Activated naive CD4-positive, alpha-beta T cell treated with anti-CD3 and anti-CD28 coated beads, Interleukin-2, amount 10 ng/mL, durations not matched to agents 7 days and 5 days (primary cell): ENCODE measurements at regions not wholly inside any gene's neighbourhood (a gene's known extent, or its start where the extent isn't known, plus 50 kb on each side); places are given as distances from the start of the nearest gene placed in this dataset.
"Not testable (repeated sequence)": the region's sequence is repeated elsewhere in the genome, so short reads cannot be mapped to it uniquely, and the experiment has no call there.

Experiments used
- CTCF ChIA-PET: fragments of 350-600 bp; sonication (Branson Sonifier 250); formaldehyde crosslinking; loops from one replicate; lab custom pipeline; 2021; ENCODE audit warnings: antibody characterized with exemption; lab: Charles Lee
- DNase-seq: peaks from one replicate; pipeline ENCODE4 v3.0.0-alpha.2; 2020
- H3K27ac Mint-ChIP-seq: one replicate; pipeline ENCODE4 v1.8.0; 2021; ENCODE audit warnings: mild to moderate bottlenecking, moderate library complexity, mixed read lengths
- H3K27me3 Mint-ChIP-seq: one replicate; pipeline ENCODE4 v1.8.0; 2021; ENCODE audit warnings: mild to moderate bottlenecking, mixed read lengths
- H3K36me3 Mint-ChIP-seq: one replicate; pipeline ENCODE4 v1.8.0; 2021; ENCODE audit warnings: mixed read lengths
- H3K4me1 Mint-ChIP-seq: one replicate; pipeline ENCODE4 v1.8.0; 2021; ENCODE audit warnings: mixed read lengths
- H3K4me3 Mint-ChIP-seq: one replicate; pipeline ENCODE4 v1.8.0; 2021; ENCODE audit warnings: mild to moderate bottlenecking, moderate library complexity, mixed read lengths
- H3K9me3 Mint-ChIP-seq: one replicate; pipeline ENCODE4 v1.8.0; 2021; ENCODE audit warnings: mixed read lengths

DNA sequence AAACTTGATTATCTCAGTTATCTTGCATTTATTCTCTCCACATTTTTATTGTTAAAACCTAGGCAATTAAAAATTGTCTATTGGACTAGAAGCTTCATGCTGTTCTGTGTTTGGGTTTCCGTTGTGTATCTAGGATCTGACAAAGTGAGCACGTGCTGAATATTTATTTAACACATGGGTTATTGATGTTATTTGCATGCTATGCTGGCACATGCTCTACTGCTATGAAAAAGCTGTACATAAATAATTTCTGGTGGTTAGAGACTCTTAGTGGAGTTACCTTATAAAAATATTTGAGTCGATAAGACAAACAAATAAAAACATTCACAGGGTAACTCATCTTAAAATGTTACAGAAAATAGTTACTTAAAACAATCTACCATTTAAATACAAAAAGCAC, 1769.7 kb downstream of the MRPL39 start:
- Mint-ChIP-seq H3K4me3 (no peak overlapping the region), H3K27ac (no peak overlapping the region), H3K36me3 (no peaks in the 10 kb centered on the region), H3K27me3 (no peaks in the 10 kb centered on the region), H3K9me3 (peaks cover 13% of the 10 kb centered on the region), H3K4me1 (no peaks in the 10 kb centered on the region)
- CTCF ChIA-PET, result no interaction called here
- no peak for DNase-seq

GRCh38 chr21:23822760-23823159, 1784.5 kb downstream of the MRPL39 start:
- Mint-ChIP-seq H3K27ac (no peak overlapping the region), H3K9me3 (no peaks in the 10 kb centered on the region), H3K36me3 (no peaks in the 10 kb centered on the region), H3K4me3 (no peak overlapping the region), H3K4me1 (no peaks in the 10 kb centered on the region), H3K27me3 (no peaks in the 10 kb centered on the region)
- CTCF ChIA-PET, result no interaction called here
- no peak for DNase-seq

DNA sequence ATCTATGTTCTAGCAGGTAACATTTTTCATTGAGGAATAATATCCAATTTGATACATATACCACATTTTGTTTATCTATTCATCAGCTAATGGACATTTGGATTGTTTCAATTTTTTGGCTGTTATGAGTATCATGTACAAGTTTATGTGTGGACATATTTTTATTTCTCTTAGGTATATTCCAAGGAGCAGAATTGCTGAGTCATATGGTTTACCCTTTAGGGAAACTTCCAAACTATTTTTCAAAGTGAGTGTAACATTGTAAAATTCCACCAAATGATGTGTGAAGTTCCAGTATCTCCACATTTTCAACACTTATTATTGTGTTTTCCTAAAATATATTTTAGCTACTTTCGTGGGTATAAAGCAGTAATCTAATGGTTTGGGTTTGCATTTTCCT, 1789.9 kb downstream of the MRPL39 start:
- no peak for DNase-seq
- CTCF ChIA-PET, result no interaction called here
- no peak overlapping the region for H3K27ac Mint-ChIP-seq
- H3K36me3 Mint-ChIP-seq, result no peaks in the 10 kb centered on the region
- H3K4me1 Mint-ChIP-seq, result no peaks in the 10 kb centered on the region
- H3K27me3 Mint-ChIP-seq, result no peaks in the 10 kb centered on the region
- no peak overlapping the region for H3K4me3 Mint-ChIP-seq
- H3K9me3 Mint-ChIP-seq, result no peaks in the 10 kb centered on the region

GRCh38 chr21:23812485-23812884, 1794.8 kb downstream of the MRPL39 start:
- DNase-seq, result no peak
- H3K36me3 Mint-ChIP-seq, result no peaks in the 10 kb centered on the region
- no peaks in the 10 kb centered on the region for H3K27me3 Mint-ChIP-seq
- no peak overlapping the region for H3K27ac Mint-ChIP-seq
- H3K4me3 Mint-ChIP-seq, result no peak overlapping the region
- H3K4me1 Mint-ChIP-seq, result no peaks in the 10 kb centered on the region
- CTCF ChIA-PET, result no interaction called here
- H3K9me3 Mint-ChIP-seq, result no peaks in the 10 kb centered on the region

- no peak for DNase-seq
- H3K27me3 Mint-ChIP-seq, result no peaks in the 10 kb centered on the region
- no peak overlapping the region for H3K27ac Mint-ChIP-seq
- no peaks in the 10 kb centered on the region for H3K36me3 Mint-ChIP-seq
- no peaks in the 10 kb centered on the region for H3K9me3 Mint-ChIP-seq
- H3K4me1 Mint-ChIP-seq, result no peaks in the 10 kb centered on the region
- H3K4me3 Mint-ChIP-seq, result no peak overlapping the region
- CTCF ChIA-PET, result no interaction called here
Observed at GRCh38 chr21:23811805-23812204, 1795.5 kb downstream of the MRPL39 start.

DNA sequence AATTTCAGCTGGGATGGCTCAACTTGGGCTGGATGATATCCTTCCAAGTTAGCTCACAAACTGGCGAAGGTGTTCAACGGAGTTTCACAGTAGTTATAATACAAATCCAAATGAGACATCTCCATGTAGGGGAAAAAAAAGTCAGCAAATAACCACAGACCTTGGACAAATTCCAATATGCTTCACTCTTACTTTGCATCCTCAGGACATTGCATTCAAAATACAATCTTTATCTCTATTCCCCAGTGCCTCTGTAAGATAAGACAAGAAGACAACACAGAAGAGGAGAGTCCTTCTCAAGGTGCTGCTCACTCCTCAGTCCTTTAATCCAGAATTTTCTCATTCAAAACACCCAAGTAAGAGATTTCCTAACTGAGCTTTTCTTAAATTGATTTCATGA, 1797.7 kb downstream of the MRPL39 start:
- H3K4me1 Mint-ChIP-seq, result no peaks in the 10 kb centered on the region
- H3K4me3 Mint-ChIP-seq, result no peak overlapping the region
- no peak overlapping the region for H3K27ac Mint-ChIP-seq
- no peaks in the 10 kb centered on the region for H3K36me3 Mint-ChIP-seq
- H3K27me3 Mint-ChIP-seq, result no peaks in the 10 kb centered on the region
- no peaks in the 10 kb centered on the region for H3K9me3 Mint-ChIP-seq
- no peak for DNase-seq
- CTCF ChIA-PET, result no interaction called here

GRCh38 chr21:23806966-23807548, 1800.2 kb downstream of the MRPL39 start:
- CTCF ChIA-PET, DNase-seq, H3K4me3 Mint-ChIP-seq, H3K27ac Mint-ChIP-seq, H3K27me3 Mint-ChIP-seq, H3K4me1 Mint-ChIP-seq, H3K36me3 Mint-ChIP-seq, H3K9me3 Mint-ChIP-seq: not testable (repeated sequence)

DNA sequence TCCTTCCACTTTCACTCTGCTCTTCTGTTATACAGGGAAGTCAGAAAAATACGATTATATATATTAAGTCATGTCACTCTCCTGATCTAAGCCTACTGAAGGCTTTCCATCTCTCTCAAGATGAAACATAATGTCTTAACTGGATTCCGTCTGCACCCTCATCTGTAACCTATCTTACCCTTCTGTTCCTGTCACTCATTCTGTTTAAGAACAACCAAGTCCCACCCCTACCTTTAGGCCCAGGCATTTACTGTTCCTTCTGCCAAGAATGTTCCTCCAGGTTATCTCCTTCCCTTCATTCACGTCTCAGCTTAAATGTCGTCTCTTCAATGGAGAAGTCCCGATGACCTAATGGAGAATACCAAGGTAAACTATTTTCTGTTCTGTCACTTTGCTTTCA, 1802.4 kb downstream of the MRPL39 start:
- no peak for DNase-seq
- Mint-ChIP-seq H3K36me3 (no peaks in the 10 kb centered on the region), H3K4me3 (no peak overlapping the region)

GRCh38 chr21:23801292-23801691, 1806.0 kb downstream of the MRPL39 start:
- Mint-ChIP-seq H3K4me3 (no peak overlapping the region), H3K9me3 (no peaks in the 10 kb centered on the region), H3K27me3 (no peaks in the 10 kb centered on the region), H3K4me1 (no peaks in the 10 kb centered on the region), H3K36me3 (no peaks in the 10 kb centered on the region), H3K27ac (no peak overlapping the region)
- CTCF ChIA-PET, result no interaction called here
- DNase-seq, result no peak

More for the DNA sequence above, 1802.4 kb downstream of the MRPL39 start:
- Mint-ChIP-seq H3K27ac (no peak overlapping the region), H3K27me3 (no peaks in the 10 kb centered on the region), H3K9me3 (no peaks in the 10 kb centered on the region), H3K4me1 (no peaks in the 10 kb centered on the region)
- CTCF ChIA-PET, result no interaction called here

- Mint-ChIP-seq H3K4me3 (no peak overlapping the region), H3K27ac (no peak overlapping the region), H3K27me3 (no peaks in the 10 kb centered on the region), H3K4me1 (no peaks in the 10 kb centered on the region), H3K36me3 (no peaks in the 10 kb centered on the region), H3K9me3 (no peaks in the 10 kb centered on the region)
- CTCF ChIA-PET, result interaction anchor here (0.6 kb wide), 1 partner anchor 219 kb away, joined by 3 read pairs; no protein-coding TSS in a partner anchor
- no peak for DNase-seq
Observed at GRCh38 chr21:23799376-23799775, 1807.9 kb downstream of the MRPL39 start.

DNA sequence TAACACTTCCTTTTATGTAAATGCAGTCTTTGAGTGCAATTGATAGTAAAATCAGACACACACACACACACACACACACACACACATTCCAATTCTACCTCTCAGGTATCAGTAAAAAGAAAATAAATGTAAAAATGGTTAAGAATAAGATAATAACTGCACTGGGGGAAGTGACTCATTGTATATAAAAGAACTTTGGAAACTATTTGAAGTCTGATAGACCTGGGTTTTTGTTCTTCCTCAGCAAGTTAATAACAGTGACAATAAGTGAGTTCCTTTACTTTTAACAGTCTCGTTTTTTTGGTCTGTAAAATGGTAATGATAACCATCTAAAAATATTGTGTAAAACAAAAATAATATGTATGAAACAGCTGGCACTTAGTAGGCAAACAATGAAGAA, 1815.0 kb downstream of the MRPL39 start:
- no peaks in the 10 kb centered on the region for H3K4me1 Mint-ChIP-seq
- no peak overlapping the region for H3K4me3 Mint-ChIP-seq
- CTCF ChIA-PET, result interaction anchor here (0.7 kb wide), 1 partner anchor 177 kb away, joined by 3 read pairs; no protein-coding TSS in a partner anchor
- no peaks in the 10 kb centered on the region for H3K36me3 Mint-ChIP-seq
- no peak for DNase-seq
- no peaks in the 10 kb centered on the region for H3K27me3 Mint-ChIP-seq
- no peaks in the 10 kb centered on the region for H3K9me3 Mint-ChIP-seq
- H3K27ac Mint-ChIP-seq, result no peak overlapping the region

DNA sequence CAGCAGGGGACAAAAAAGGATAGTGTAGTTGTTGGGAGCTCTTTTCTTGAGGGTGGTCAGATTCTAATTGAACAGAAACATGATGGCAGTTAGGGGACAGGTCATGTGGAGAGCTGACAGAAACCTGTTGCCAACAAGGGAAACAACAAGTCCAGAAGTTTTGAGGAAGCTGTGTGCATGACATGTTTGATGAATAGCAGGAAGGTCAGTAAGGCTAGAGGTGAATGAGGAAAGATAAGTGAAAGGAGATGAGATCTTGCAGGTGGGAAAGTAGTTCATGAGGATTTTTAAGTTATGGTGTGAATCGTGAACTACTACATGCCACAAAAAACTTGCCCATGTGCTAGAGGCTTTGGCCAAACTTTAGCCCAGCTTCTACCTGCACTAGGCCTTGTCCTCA, 1817.4 kb downstream of the MRPL39 start:
- Mint-ChIP-seq H3K27ac (no peak overlapping the region), H3K9me3 (no peaks in the 10 kb centered on the region), H3K27me3 (no peaks in the 10 kb centered on the region), H3K36me3 (no peaks in the 10 kb centered on the region), H3K4me3 (no peak overlapping the region), H3K4me1 (no peaks in the 10 kb centered on the region)
- CTCF ChIA-PET, result no interaction called here
- DNase-seq, result no peak

GRCh38 chr21:23780326-23780725, 1827.0 kb downstream of the MRPL39 start:
- Mint-ChIP-seq H3K27ac (no peak overlapping the region), H3K4me1 (no peaks in the 10 kb centered on the region), H3K9me3 (no peaks in the 10 kb centered on the region), H3K27me3 (no peaks in the 10 kb centered on the region), H3K36me3 (no peaks in the 10 kb centered on the region), H3K4me3 (no peak overlapping the region)
- CTCF ChIA-PET, result no interaction called here
- DNase-seq, result no peak

- H3K27me3 Mint-ChIP-seq, result no peaks in the 10 kb centered on the region
- H3K9me3 Mint-ChIP-seq, result peaks cover 3% of the 10 kb centered on the region
- H3K4me1 Mint-ChIP-seq, result no peaks in the 10 kb centered on the region
- DNase-seq, result no peak
- no peaks in the 10 kb centered on the region for H3K36me3 Mint-ChIP-seq
- no peak overlapping the region for H3K4me3 Mint-ChIP-seq
- CTCF ChIA-PET, result no interaction called here
- no peak overlapping the region for H3K27ac Mint-ChIP-seq
Observed at GRCh38 chr21:23743821-23744220, 1863.5 kb downstream of the MRPL39 start.

DNA sequence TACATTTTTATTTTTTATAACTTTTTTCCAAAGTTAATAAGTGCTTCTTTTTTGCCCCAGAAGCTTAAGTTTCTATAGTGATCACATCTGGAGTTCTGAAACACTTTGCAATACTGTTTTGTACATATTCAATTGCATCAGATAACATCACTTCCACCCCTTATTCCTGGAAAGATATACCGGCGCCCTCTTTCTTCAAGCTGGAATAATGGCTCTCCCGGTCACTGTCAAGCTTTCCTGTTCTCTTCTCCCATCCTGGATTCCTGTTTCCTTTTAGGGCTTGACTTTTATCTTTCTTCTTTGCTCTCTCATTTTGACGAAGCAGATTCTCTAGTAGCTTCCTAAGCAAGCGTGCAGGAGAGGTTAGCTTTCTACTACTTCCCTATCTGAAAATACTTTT, 1866.8 kb downstream of the MRPL39 start:
- H3K36me3 Mint-ChIP-seq, result no peaks in the 10 kb centered on the region
- CTCF ChIA-PET, result no interaction called here

DNA sequence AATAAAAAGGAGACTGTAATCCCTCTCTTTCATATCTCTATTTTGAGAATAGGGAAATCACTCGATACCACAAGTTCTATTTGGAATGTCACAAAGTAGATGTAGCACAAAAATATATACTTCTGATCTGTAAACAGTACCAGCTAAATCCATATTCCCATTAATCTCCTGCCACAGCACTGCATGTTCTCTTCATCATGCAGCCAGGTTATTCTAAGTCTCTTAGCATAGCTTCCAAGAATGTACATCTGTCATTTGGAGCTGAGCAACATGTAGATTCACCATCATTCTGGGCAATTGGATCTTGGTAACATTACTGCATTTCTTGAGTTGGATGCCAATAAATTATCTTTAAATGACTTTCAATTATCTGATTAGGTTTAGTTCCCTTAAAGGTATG, 1874.5 kb downstream of the MRPL39 start:
- H3K4me3 Mint-ChIP-seq, result no peak overlapping the region
- no peaks in the 10 kb centered on the region for H3K27me3 Mint-ChIP-seq
- no peak overlapping the region for H3K27ac Mint-ChIP-seq
- H3K9me3 Mint-ChIP-seq, result no peaks in the 10 kb centered on the region
- CTCF ChIA-PET, result no interaction called here
- H3K36me3 Mint-ChIP-seq, result no peaks in the 10 kb centered on the region
- DNase-seq, result no peak
- H3K4me1 Mint-ChIP-seq, result no peaks in the 10 kb centered on the region

More for the DNA sequence above, 1866.8 kb downstream of the MRPL39 start:
- H3K4me3 Mint-ChIP-seq, result no peak overlapping the region
- no peak for DNase-seq
- H3K27ac Mint-ChIP-seq, result no peak overlapping the region
- H3K9me3 Mint-ChIP-seq, result no peaks in the 10 kb centered on the region
- H3K27me3 Mint-ChIP-seq, result no peaks in the 10 kb centered on the region
- H3K4me1 Mint-ChIP-seq, result no peaks in the 10 kb centered on the region
